Vagina (tissue), 2 donors: ENCODE measurements at regions not wholly inside any gene's neighbourhood (a gene's known extent, or its start where the extent isn't known, plus 50 kb on each side); places are given as distances from the start of the nearest gene placed in this dataset.

ENCODE experiments used
- CTCF ChIP-seq, 3 experiments: fragments of 450-650 bp in 2 of 3; fragments of 200-600 bp in 1 of 3; sonication (generic) in 1 of 3; IDR thresholded peaks; one replicate each; pipeline ENCODE4 v1.5.1; 2017 to 2019; ENCODE audit warnings: antibody characterized with exemption in 3 of 3, mild to moderate bottlenecking in 2 of 3, moderate library complexity in 2 of 3
- POLR2A ChIP-seq, 2 donors: fragments of 450-650 bp; IDR thresholded peaks; one replicate each; pipeline ENCODE4 v1.6.1; 2017; ENCODE audit warnings: antibody characterized with exemption in 2 of 2, mild to moderate bottlenecking in 2 of 2, moderate library complexity in 2 of 2
- POLR2AphosphoS5 ChIP-seq, 2 donors: sonication (generic); formaldehyde crosslinking; IDR thresholded peaks; one replicate each; pipeline ENCODE4 v1.9.0; 2017; ENCODE audit warnings: antibody characterized with exemption in 2 of 2, mild to moderate bottlenecking in 2 of 2, low read depth in 1 of 2; ENCODE audit not compliant: insufficient read depth in 1 of 2

- no peak for TF ChIP-seq POLR2AphosphoS5 (IDR thresholded peaks at IDR 0.05; ENCODE audit: insufficient read depth in 1 of 2, low read depth in 1 of 2)
- TF ChIP-seq CTCF (IDR thresholded peaks at IDR 0.05) = no peak
- TF ChIP-seq POLR2A (IDR thresholded peaks at IDR 0.05) = no peak
These were observed 172.0 kb upstream of the LMCD1 start for GRCh38 chr3:8329598-8329997.
